B cell (primary cell): ENCODE measurements at regions not wholly inside any gene's neighbourhood (a gene's known extent, or its start where the extent isn't known, plus 50 kb on each side); places are given as distances from the start of the nearest gene placed in this dataset.

Experiments used
- ATAC-seq: fragments of 200-7000 bp; cut with Tn5 transposase; one replicate; pipeline ENCODE4 v1.10.0; 2021; ENCODE audit warnings: low read depth, mild to moderate bottlenecking, moderate number of reproducible peaks, moderate library complexity
- CTCF ChIA-PET: fragments of 350-600 bp; sonication (Branson Sonifier 250); formaldehyde crosslinking; loops from one replicate; lab custom pipeline; 2021; ENCODE audit warnings: antibody characterized with exemption, inconsistent platforms; lab: Charles Lee
- POLR2A ChIA-PET: fragments of 350-600 bp; sonication (Branson Sonifier 250); formaldehyde crosslinking; loops from one replicate; lab custom pipeline; 2021; ENCODE audit warnings: antibody characterized with exemption; lab: Charles Lee
- DNase-seq: peaks from one replicate; pipeline ENCODE4 v3.0.0; 2013
- H2AFZ ChIP-seq: 2 replicates; pipeline ENCODE4 v1.6.1; 2012; ENCODE audit warnings: mild to moderate bottlenecking, low read depth, low read length; ENCODE audit not compliant: insufficient read depth, poor library complexity, severe bottlenecking
- H3K27ac ChIP-seq, 2 donors: 1 replicate in 1 of 2; 2 replicates in 1 of 2; pipeline ENCODE4 v1.5.1; 2012 to 2013; ENCODE audit warnings: low read length in 2 of 2, mild to moderate bottlenecking in 2 of 2, moderate library complexity in 1 of 2
- H3K27me3 ChIP-seq, 4 experiments: fragments of 200-600 bp in 1 of 4; sonication (generic) in 1 of 4; replicated peaks in 1 of 4; 1 replicate in 2 of 4; 2 replicates in 2 of 4; pipeline versions ENCODE4 v1.6.1 to v1.7.0; 2013 to 2016; ENCODE audit warnings: low read length in 3 of 4, mild to moderate bottlenecking in 2 of 4, mixed read lengths in 1 of 4, moderate library complexity in 1 of 4; ENCODE audit not compliant: insufficient read depth in 4 of 4, control insufficient read depth in 3 of 4; ENCODE audit errors: control extremely low read depth in 1 of 4
- H3K36me3 ChIP-seq, 2 experiments: replicated peaks in 1 of 2; 1 replicate in 1 of 2; 2 replicates in 1 of 2; pipeline versions ENCODE4 v1.6.1 to v1.7.1; 2013; ENCODE audit warnings: low read length in 1 of 2; ENCODE audit not compliant: insufficient read depth in 2 of 2, control insufficient read depth in 1 of 2; ENCODE audit errors: control extremely low read depth in 1 of 2, extremely low read depth in 1 of 2
- H3K4me1 ChIP-seq, 2 donors: fragments of 200-600 bp in 1 of 2; sonication (generic) in 1 of 2; 1 replicate in 1 of 2; 2 replicates in 1 of 2; pipeline versions ENCODE4 v1.5.1 to v1.6.1; 2013 to 2017; ENCODE audit warnings: low read length in 2 of 2; ENCODE audit not compliant: control insufficient read depth in 2 of 2, insufficient read depth in 2 of 2
- H3K4me2 ChIP-seq: replicated peaks from 2 replicates; pipeline ENCODE3; 2012; ENCODE audit warnings: mild to moderate bottlenecking, low read depth, low read length; ENCODE audit not compliant: poor library complexity, severe bottlenecking
- H3K4me3 ChIP-seq, 5 experiments: fragments of 200-600 bp in 1 of 5; sonication (generic) in 1 of 5; 1 replicate in 3 of 5; 2 replicates in 2 of 5; pipeline versions ENCODE4 v1.5.1 to v1.7.0; 2011 to 2016; ENCODE audit warnings: low read length in 4 of 5, mild to moderate bottlenecking in 4 of 5, low read depth in 2 of 5, control low read depth in 1 of 5, moderate library complexity in 1 of 5; ENCODE audit not compliant: insufficient read depth in 1 of 5; ENCODE audit errors: control extremely low read depth in 1 of 5, extremely low read depth in 1 of 5
- H3K79me2 ChIP-seq: fragments of 200-600 bp; sonication (generic); one replicate; pipeline ENCODE4 v1.6.0; 2016; ENCODE audit warnings: low read length; ENCODE audit not compliant: control insufficient read depth, insufficient read depth
- H3K9ac ChIP-seq: fragments of 200-600 bp; sonication (generic); 2 replicates; pipeline ENCODE4 v1.6.1; 2017; ENCODE audit warnings: mild to moderate bottlenecking, low read length, moderate library complexity
- H3K9me3 ChIP-seq, 3 donors: one replicate each; pipeline versions ENCODE4 v1.6.1 to v1.7.1; 2013; ENCODE audit warnings: low read length in 2 of 3; ENCODE audit not compliant: control insufficient read depth in 2 of 3, insufficient read depth in 1 of 3; ENCODE audit errors: control extremely low read depth in 1 of 3
- H4K20me1 ChIP-seq: 2 replicates; pipeline ENCODE4 v1.6.0; 2012; ENCODE audit warnings: mild to moderate bottlenecking, low read length; ENCODE audit not compliant: insufficient read depth, control insufficient read depth, poor library complexity, severe bottlenecking
- H3K27ac Mint-ChIP-seq: one replicate; pipeline ENCODE4 v1.8.0; 2021; ENCODE audit warnings: mixed read lengths
- H3K27me3 Mint-ChIP-seq: one replicate; pipeline ENCODE4 v1.8.0; 2021; ENCODE audit warnings: mixed read lengths
- H3K4me1 Mint-ChIP-seq: one replicate; pipeline ENCODE4 v1.8.0; 2021; ENCODE audit warnings: mixed read lengths
- H3K4me3 Mint-ChIP-seq: one replicate; pipeline ENCODE4 v1.8.0; 2021; ENCODE audit warnings: mixed read lengths
- H3K9me3 Mint-ChIP-seq: one replicate; pipeline ENCODE4 v1.8.0; 2022; ENCODE audit warnings: mixed read lengths; ENCODE audit not compliant: insufficient read depth
- CTCF ChIP-seq: fragments of 200-600 bp; IDR thresholded peaks from one replicate; pipeline ENCODE4 v1.8.0; 2022; ENCODE audit warnings: antibody characterized with exemption, mild to moderate bottlenecking
- EZH2 ChIP-seq: IDR thresholded peaks from 2 replicates; pipeline ENCODE4 v1.6.1; 2012; ENCODE audit warnings: borderline replicate concordance, low read depth, mild to moderate bottlenecking, moderate library complexity, low read length; ENCODE audit not compliant: insufficient read depth, poor library complexity, severe bottlenecking
- WGBS: methylation state at CpG from one replicate; pipeline ENCODE4 v1.1.5; 2013; ENCODE audit warnings: missing lambda C conversion rate; ENCODE audit not compliant: insufficient coverage; 5-methylcytosine and 5-hydroxymethylcytosine counted together
- intact Hi-C: fragments of 100-400 bp; cut with micrococcal nuclease; formaldehyde crosslinking; loops from one replicate; pipeline ENCODE4 v1.10.0; 2022

GRCh38 chr15:35167675-35168074, 82.6 kb upstream of the NANOGP8 start:
- Histone ChIP-seq H3K79me2 (no peaks in the 10 kb centered on the region), H3K4me3 (no peak overlapping the region), H3K4me1 (no peaks in the 10 kb centered on the region), H3K27me3 (no peaks in the 10 kb centered on the region), H3K27ac (no peak overlapping the region), H3K9ac (no peak overlapping the region), H2AFZ (no peak overlapping the region), H3K4me2 (no peak overlapping the region), H4K20me1 (no peaks in the 10 kb centered on the region), H3K9me3 (no peaks in the 10 kb centered on the region), H3K36me3 (no peaks in the 10 kb centered on the region)
- Mint-ChIP-seq H3K27me3 (no peaks in the 10 kb centered on the region), H3K4me1 (no peaks in the 10 kb centered on the region), H3K9me3 (no peaks in the 10 kb centered on the region), H3K4me3 (no peak overlapping the region), H3K27ac (no peak overlapping the region)
- no peak for DNase-seq
- POLR2A ChIA-PET = no interaction called here
- no CpG with 5 or more reads among the region's 2 CpGs for WGBS
- intact Hi-C loops = no loop called here
- CTCF ChIA-PET = no interaction called here
- ATAC-seq = no peak
- no peak for TF ChIP-seq CTCF

DNA sequence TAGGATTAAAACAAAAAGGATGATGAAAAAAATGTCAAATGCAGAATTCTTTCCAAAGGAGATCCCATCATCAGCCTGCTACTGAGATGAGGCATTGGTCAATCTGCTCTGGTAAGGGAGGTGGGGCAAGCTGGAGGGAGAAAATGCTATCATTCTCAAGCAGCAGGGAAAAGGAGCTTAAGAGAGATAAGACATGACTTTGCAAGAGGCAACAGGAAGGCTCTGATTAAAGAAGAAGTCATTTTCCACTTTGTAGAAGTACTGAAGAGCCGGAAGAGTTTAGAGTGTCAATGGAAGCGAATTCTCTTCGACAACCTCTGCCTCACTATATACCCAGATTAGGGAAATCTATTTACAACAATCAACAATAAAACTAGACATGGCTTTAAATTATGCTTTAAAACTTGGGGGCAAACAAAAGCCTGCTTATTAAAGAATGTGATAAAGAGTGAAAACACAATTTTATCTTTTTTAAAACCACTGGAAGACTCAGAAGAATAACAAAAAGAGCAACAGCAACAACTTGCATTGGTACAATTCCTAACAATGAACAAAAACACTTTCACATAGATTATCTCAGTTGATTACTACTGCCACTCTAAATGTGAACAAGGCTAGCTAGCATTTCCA, 81.8 kb upstream of the NANOGP8 start:
- no peaks in the 10 kb centered on the region for H3K27me3 ChIP-seq
- no peaks in the 10 kb centered on the region for H3K79me2 ChIP-seq
- DNase-seq = no peak
- TF ChIP-seq CTCF (no peak), EZH2 (no peak)
- H3K9me3 Mint-ChIP-seq = no peaks in the 10 kb centered on the region
- no peak overlapping the region for H3K9ac ChIP-seq
- ATAC-seq = no peak
- H3K27me3 Mint-ChIP-seq = no peaks in the 10 kb centered on the region
- no CpG with 5 or more reads among the region's 3 CpGs for WGBS
- no peak overlapping the region for H3K27ac Mint-ChIP-seq
- H3K27ac ChIP-seq = no peak overlapping the region
- ChIA-PET CTCF (no interaction called here), POLR2A (no interaction called here)
- H3K4me3 ChIP-seq = no peak overlapping the region
- H3K36me3 ChIP-seq = no peaks in the 10 kb centered on the region
- no peak overlapping the region for H3K4me2 ChIP-seq
- no peak overlapping the region for H2AFZ ChIP-seq
- H3K4me3 Mint-ChIP-seq = no peak overlapping the region
- no peaks in the 10 kb centered on the region for H3K9me3 ChIP-seq
- H4K20me1 ChIP-seq = no peaks in the 10 kb centered on the region
- no peaks in the 10 kb centered on the region for H3K4me1 Mint-ChIP-seq
- intact Hi-C loops = no loop called here
- H3K4me1 ChIP-seq = no peaks in the 10 kb centered on the region
